ENCODE measurements at regions not wholly inside any gene's neighbourhood (a gene's known extent, or its start where the extent isn't known, plus 50 kb on each side); places are given as distances from the start of the nearest gene placed in this dataset.

- ChIA-PET POLR2A (interaction anchor here (0.7 kb wide), 1 partner anchor 324 kb away, joined by 3 read pairs; the partner anchor contains the start of gene GADD45G), CTCF (interaction anchor here (0.8 to 1.7 kb wide), 5 partner anchors 8 to 336 kb away, joined by 3 to 6 read pairs (median 4); no protein-coding TSS in a partner anchor)
- Histone ChIP-seq H3K4me1 (ENCODE audit: control insufficient read depth, insufficient read depth, low read length) (no peaks in the 10 kb centered on the region), H3K36me3 (ENCODE audit: control insufficient read depth in 2 of 2, insufficient read depth in 1 of 2, low read length in 2 of 2) (no peaks in the 10 kb centered on the region), H3K4me3 (ENCODE audit: low read depth, low read length) (no peak overlapping the region), H3K27ac (ENCODE audit: extremely low read depth, low read depth, low read length) (no peak overlapping the region), H3K9me3 (ENCODE audit: control insufficient read depth, insufficient read depth, low read depth, low read length) (no peaks in the 10 kb centered on the region)
- TF ChIP-seq, protein P1, sequence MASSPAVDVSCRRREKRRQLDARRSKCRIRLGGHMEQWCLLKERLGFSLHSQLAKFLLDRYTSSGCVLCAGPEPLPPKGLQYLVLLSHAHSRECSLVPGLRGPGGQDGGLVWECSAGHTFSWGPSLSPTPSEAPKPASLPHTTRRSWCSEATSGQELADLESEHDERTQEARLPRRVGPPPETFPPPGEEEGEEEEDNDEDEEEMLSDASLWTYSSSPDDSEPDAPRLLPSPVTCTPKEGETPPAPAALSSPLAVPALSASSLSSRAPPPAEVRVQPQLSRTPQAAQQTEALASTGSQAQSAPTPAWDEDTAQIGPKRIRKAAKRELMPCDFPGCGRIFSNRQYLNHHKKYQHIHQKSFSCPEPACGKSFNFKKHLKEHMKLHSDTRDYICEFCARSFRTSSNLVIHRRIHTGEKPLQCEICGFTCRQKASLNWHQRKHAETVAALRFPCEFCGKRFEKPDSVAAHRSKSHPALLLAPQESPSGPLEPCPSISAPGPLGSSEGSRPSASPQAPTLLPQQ (tag by site-specific recombination; IDR thresholded peaks at IDR 0.05), result no peak
- TF ChIP-seq, protein P2, sequence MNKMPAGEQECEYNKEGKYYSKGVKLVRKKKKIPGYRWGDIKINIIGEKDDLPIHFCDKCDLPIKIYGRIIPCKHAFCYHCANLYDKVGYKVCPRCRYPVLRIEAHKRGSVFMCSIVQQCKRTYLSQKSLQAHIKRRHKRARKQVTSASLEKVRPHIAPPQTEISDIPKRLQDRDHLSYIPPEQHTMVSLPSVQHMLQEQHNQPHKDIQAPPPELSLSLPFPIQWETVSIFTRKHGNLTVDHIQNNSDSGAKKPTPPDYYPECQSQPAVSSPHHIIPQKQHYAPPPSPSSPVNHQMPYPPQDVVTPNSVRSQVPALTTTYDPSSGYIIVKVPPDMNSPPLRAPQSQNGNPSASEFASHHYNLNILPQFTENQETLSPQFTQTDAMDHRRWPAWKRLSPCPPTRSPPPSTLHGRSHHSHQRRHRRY (tag by site-specific recombination; IDR thresholded peaks at IDR 0.05), result no peak
- TF ChIP-seq, protein P3, sequence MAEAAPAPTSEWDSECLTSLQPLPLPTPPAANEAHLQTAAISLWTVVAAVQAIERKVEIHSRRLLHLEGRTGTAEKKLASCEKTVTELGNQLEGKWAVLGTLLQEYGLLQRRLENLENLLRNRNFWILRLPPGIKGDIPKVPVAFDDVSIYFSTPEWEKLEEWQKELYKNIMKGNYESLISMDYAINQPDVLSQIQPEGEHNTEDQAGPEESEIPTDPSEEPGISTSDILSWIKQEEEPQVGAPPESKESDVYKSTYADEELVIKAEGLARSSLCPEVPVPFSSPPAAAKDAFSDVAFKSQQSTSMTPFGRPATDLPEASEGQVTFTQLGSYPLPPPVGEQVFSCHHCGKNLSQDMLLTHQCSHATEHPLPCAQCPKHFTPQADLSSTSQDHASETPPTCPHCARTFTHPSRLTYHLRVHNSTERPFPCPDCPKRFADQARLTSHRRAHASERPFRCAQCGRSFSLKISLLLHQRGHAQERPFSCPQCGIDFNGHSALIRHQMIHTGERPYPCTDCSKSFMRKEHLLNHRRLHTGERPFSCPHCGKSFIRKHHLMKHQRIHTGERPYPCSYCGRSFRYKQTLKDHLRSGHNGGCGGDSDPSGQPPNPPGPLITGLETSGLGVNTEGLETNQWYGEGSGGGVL (tag by site-specific recombination; IDR thresholded peaks at IDR 0.05), result no peak
- TF ChIP-seq ZNF792 (tag by site-specific recombination; IDR thresholded peaks at IDR 0.05), result no peak
- TF ChIP-seq ZNF629 (tag by site-specific recombination; IDR thresholded peaks at IDR 0.05), result no peak
- no peak for TF ChIP-seq FEZF1 (tag by site-specific recombination; IDR thresholded peaks at IDR 0.05)
- no peak for TF ChIP-seq ZNF514 (tag by site-specific recombination; IDR thresholded peaks at IDR 0.05)
- no peak for TF ChIP-seq ZSCAN16 (tag by site-specific recombination; IDR thresholded peaks at IDR 0.05)
- no peak for TF ChIP-seq ZNF266 (tag by site-specific recombination; IDR thresholded peaks at IDR 0.05; ENCODE audit: low read depth)
- TF ChIP-seq INSM2 (tag by site-specific recombination; IDR thresholded peaks at IDR 0.05), result no peak
- TF ChIP-seq ZXDB (tag by site-specific recombination; IDR thresholded peaks at IDR 0.05), result no peak
- no peak for TF ChIP-seq ZNF24 (tag by site-specific recombination; IDR thresholded peaks at IDR 0.05)
- no peak for TF ChIP-seq KLF16 (tag by site-specific recombination; IDR thresholded peaks at IDR 0.05)
- TF ChIP-seq WT1 (tag by site-specific recombination; IDR thresholded peaks at IDR 0.05), result no peak
- no peak for TF ChIP-seq ZNF23 (tag by site-specific recombination; IDR thresholded peaks at IDR 0.05; ENCODE audit: borderline replicate concordance)
- TF ChIP-seq ZEB2 (tag by site-specific recombination; IDR thresholded peaks at IDR 0.05), result no peak
- no peak for TF ChIP-seq ZNF16 (tag by site-specific recombination; IDR thresholded peaks at IDR 0.05; ENCODE audit: low read depth)
- TF ChIP-seq ZNF544 (tag by site-specific recombination; IDR thresholded peaks at IDR 0.05), result no peak
Observed at GRCh38 chr9:89929315-89929672, 324.5 kb downstream of the GADD45G start.

DNA sequence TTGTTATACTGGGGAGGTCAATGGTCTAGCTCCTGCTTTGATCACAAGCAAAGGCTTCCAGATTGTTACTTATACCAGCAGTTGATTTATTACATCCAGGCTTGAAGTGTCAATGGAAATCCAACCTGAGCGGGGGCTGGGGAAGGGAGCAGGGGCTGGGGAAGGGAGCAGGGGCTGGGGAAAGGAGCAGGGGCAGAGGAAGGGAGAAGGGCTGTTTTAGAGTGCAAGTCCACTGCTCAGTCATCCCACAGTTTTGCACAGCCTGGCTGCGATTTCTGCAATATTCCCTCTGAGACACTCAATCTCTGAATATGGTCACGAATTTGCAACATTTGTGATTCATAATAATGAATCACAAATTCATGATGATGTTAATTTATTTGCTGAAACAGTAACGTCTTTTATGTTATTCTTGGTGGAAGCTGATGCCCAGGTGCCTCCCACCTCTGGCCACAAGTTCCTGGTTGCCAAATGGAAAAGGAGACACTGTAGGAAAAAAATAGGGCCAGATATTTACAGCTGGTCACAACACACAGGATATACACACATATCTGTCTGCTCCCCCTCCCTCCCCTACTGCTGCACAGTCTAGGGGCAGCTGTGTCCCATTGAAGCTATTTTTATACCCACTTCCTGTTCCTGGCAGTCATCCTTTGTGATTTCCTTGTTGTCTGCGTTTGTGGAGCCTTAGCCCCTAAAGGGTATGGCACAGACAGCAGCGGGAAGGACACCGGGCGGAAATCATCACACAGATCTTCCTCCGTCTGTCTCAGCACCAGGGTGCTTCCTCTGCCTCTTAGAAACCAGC lies 325.1 kb downstream of the GADD45G start:
- ChIA-PET POLR2A (interaction anchor here (0.7 kb wide), 1 partner anchor 325 kb away, joined by 3 read pairs; the partner anchor contains the start of gene GADD45G), CTCF (interaction anchor here (0.5 to 1.7 kb wide), 8 partner anchors 8 to 965 kb away, joined by 3 to 6 read pairs (median 3); no protein-coding TSS in a partner anchor)
- Histone ChIP-seq H3K36me3 (ENCODE audit: control insufficient read depth in 2 of 2, insufficient read depth in 1 of 2, low read length in 2 of 2) (no peaks in the 10 kb centered on the region), H3K4me3 (ENCODE audit: low read depth, low read length) (no peak overlapping the region), H3K9me3 (ENCODE audit: control insufficient read depth, insufficient read depth, low read depth, low read length) (no peaks in the 10 kb centered on the region), H3K27ac (ENCODE audit: extremely low read depth, low read depth, low read length) (no peak overlapping the region), H3K4me1 (ENCODE audit: control insufficient read depth, insufficient read depth, low read length) (no peaks in the 10 kb centered on the region)
- TF ChIP-seq ZNF416 (tag by site-specific recombination; IDR thresholded peaks at IDR 0.05) (no peak), HOXC10 (CRISPR knock-in tag; IDR thresholded peaks at IDR 0.05) (no peak), ZNF391 (tag by site-specific recombination; IDR thresholded peaks at IDR 0.05; ENCODE audit: borderline replicate concordance, low read depth) (no peak)
